Fibroblast of lung (primary cell): ENCODE measurements at regions not wholly inside any gene's neighbourhood (a gene's known extent, or its start where the extent isn't known, plus 50 kb on each side); places are given as distances from the start of the nearest gene placed in this dataset.

Source experiments
- CTCF ChIP-seq, 2 donors: IDR thresholded peaks in 1 of 2; conservative IDR thresholded peaks in 1 of 2; 1 replicate in 1 of 2; 2 replicates in 1 of 2; pipeline ENCODE4 v1.5.1; 2011 to 2012; ENCODE audit warnings: low read length in 2 of 2, control low read depth in 1 of 2, inconsistent platforms in 1 of 2, low read depth in 1 of 2, mild to moderate bottlenecking in 1 of 2
- EZH2 ChIP-seq: IDR thresholded peaks from 2 replicates; pipeline ENCODE4 v1.5.1; 2012; ENCODE audit warnings: low read length, control low read depth, mild to moderate bottlenecking; ENCODE audit errors: missing control alignments

GRCh38 chr12:58171914-58172313 lies 230.5 kb downstream of the ATP23 start:
- TF ChIP-seq CTCF (conservative IDR thresholded peaks at IDR 0.05 in 1 of 2, IDR thresholded peaks at IDR 0.05 in 1 of 2; ENCODE audit: low read depth in 1 of 2, low read length in 2 of 2) (no peak), EZH2 (no peak)
